ENCODE measurements at regions not wholly inside any gene's neighbourhood (a gene's known extent, or its start where the extent isn't known, plus 50 kb on each side); places are given as distances from the start of the nearest gene placed in this dataset.

DNA sequence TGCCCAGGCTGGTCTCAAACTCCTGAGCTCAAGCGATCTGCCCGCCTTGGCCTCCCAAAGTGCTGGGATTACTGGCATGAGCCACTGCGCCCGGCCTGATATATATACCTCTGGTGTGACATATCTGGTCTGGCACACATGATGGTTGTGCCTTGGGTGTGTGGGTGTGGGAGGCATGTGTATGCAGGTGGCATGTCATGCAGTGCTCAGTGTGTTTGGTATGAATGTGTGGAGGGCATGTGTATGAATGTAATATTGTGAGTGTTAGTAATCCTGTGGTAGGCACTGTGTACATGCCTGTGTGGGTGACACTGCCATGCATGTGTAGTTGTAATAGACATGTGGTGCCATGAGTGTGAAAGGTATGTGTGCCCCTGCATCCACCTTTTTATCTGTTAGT lies 179.3 kb upstream of the GOT2 start:
- H3K9me3 Mint-ChIP-seq (ENCODE audit: unreplicated experiment) = peaks cover 6% of the 10 kb centered on the region
- no peak overlapping the region for H3K27ac Mint-ChIP-seq (ENCODE audit: unreplicated experiment)
- H3K27me3 Mint-ChIP-seq (ENCODE audit: unreplicated experiment) = peaks cover 22% of the 10 kb centered on the region
- no peak overlapping the region for H3K4me3 Mint-ChIP-seq (ENCODE audit: unreplicated experiment)
- no peak for DNase-seq (ENCODE audit: extremely low spot score, unreplicated experiment)
- TF ChIP-seq, protein P1, sequence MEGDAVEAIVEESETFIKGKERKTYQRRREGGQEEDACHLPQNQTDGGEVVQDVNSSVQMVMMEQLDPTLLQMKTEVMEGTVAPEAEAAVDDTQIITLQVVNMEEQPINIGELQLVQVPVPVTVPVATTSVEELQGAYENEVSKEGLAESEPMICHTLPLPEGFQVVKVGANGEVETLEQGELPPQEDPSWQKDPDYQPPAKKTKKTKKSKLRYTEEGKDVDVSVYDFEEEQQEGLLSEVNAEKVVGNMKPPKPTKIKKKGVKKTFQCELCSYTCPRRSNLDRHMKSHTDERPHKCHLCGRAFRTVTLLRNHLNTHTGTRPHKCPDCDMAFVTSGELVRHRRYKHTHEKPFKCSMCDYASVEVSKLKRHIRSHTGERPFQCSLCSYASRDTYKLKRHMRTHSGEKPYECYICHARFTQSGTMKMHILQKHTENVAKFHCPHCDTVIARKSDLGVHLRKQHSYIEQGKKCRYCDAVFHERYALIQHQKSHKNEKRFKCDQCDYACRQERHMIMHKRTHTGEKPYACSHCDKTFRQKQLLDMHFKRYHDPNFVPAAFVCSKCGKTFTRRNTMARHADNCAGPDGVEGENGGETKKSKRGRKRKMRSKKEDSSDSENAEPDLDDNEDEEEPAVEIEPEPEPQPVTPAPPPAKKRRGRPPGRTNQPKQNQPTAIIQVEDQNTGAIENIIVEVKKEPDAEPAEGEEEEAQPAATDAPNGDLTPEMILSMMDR (IDR thresholded peaks at IDR 0.05) = no peak
- H3K4me1 Mint-ChIP-seq (ENCODE audit: unreplicated experiment) = no peaks in the 10 kb centered on the region
- H3K36me3 Mint-ChIP-seq (ENCODE audit: unreplicated experiment) = no peaks in the 10 kb centered on the region

DNA sequence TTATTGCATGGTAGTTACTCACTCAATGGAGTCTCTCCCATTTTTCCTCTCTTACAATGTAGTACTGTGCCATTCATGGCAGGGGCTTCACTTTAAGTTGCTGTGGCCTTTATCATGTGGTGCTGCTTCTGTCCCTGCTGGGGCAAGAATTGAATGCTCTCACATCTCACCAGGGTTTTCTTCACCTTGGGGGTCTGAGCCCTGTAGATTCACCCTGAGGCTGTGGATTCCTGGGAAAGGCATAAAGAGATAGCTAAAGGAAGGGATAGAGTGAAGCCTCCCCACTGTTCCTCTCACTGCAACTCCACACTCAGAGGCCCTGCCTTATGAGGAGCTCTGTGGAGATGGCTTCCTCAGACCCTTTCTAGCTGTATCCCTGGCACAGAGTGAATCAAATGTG lies 178.5 kb upstream of the GOT2 start:
- Mint-ChIP-seq H3K27me3 (ENCODE audit: unreplicated experiment) (peaks cover 21% of the 10 kb centered on the region), H3K9me3 (ENCODE audit: unreplicated experiment) (peaks cover 4% of the 10 kb centered on the region), H3K27ac (ENCODE audit: unreplicated experiment) (no peak overlapping the region), H3K4me3 (ENCODE audit: unreplicated experiment) (no peak overlapping the region), H3K4me1 (ENCODE audit: unreplicated experiment) (no peaks in the 10 kb centered on the region), H3K36me3 (ENCODE audit: unreplicated experiment) (no peaks in the 10 kb centered on the region)
- DNase-seq (ENCODE audit: extremely low spot score, unreplicated experiment) = no peak
- TF ChIP-seq, protein P1 (IDR thresholded peaks at IDR 0.05) = no peak

DNA sequence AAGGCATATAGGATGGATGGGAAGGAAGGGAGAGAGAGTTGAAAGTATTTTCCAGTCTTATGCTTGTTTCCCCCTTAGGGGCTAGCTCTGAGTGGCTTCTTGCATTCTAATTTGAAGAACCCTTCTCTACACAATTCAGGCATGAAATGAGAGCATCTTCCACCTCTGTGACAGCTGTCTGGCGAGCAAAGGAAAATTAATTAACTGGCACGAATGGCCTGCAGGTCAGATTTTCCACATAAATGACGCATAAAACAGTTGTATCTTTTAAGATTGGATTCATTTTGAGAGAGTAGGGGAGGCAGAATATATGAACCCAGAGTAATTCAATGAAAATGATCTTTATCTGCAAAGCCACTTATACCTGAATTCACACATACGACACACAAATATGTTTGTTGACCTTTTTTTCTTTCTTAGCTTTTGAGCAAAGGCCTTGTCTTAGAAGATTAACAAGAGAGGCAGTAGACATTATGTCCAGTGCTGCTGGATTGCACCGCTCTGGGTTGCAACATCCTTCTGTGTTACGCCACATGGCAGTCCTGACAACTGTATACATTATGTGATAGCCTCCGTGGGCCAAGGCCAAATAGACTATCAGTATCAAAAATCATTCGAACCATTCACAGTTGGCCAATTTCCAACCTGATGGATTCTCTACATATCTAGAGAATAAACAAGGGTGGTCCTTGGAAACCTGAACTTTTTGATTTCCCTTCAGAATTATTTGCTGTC lies 173.0 kb upstream of the GOT2 start:
- TF ChIP-seq, protein P1 (IDR thresholded peaks at IDR 0.05) = no peak
- Mint-ChIP-seq H3K4me3 (ENCODE audit: unreplicated experiment) (no peak overlapping the region), H3K4me1 (ENCODE audit: unreplicated experiment) (no peaks in the 10 kb centered on the region), H3K27ac (ENCODE audit: unreplicated experiment) (no peak overlapping the region), H3K9me3 (ENCODE audit: unreplicated experiment) (no peaks in the 10 kb centered on the region), H3K36me3 (ENCODE audit: unreplicated experiment) (no peaks in the 10 kb centered on the region), H3K27me3 (ENCODE audit: unreplicated experiment) (peaks cover 42% of the 10 kb centered on the region)
- DNase-seq (ENCODE audit: extremely low spot score, unreplicated experiment) = no peak

DNA sequence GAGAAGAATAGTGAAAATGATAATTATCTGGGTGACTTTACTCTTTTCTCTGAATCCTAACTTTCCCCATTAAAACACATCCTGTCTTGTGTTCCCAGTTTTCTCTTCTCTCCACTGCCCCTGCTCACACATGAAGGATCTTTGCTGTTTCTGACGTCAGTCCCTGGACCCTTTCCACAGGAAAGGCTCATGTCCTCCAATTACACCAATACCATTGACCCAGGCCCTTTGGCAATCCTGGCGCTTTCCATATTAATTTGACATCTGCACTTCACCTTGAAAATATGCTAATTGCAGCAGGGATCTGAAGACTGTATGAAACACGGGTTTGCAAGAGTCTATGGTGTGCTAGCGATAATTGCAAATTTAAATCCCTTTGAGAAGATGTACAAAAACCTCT lies 170.2 kb upstream of the GOT2 start:
- DNase-seq (ENCODE audit: extremely low spot score, unreplicated experiment) = no peak
- TF ChIP-seq, protein P1 (IDR thresholded peaks at IDR 0.05) = no peak
- H3K27ac Mint-ChIP-seq (ENCODE audit: unreplicated experiment) = no peak overlapping the region

DNA sequence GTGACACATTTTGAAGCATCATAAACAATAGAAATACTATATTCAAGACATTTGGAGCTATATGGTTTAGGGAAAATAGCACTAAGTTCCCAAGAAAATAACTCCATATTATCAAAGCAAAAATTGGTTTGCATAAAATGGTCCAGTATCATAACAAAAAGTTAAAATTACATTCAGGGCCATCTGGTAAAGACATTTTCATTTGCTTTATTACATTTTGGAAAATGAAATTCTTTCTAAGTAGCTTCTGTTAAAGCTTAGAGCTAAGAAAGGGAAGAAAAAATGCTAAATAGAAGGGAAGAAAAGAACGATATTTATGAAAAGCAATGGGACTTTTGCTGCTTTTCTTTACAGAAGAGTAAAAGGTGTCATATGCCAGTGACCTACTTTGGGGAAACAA lies 155.4 kb upstream of the GOT2 start:
- DNase-seq (ENCODE audit: extremely low spot score, unreplicated experiment) = no peak
- TF ChIP-seq, protein P1 (IDR thresholded peaks at IDR 0.05) = no peak
- H3K4me1 Mint-ChIP-seq (ENCODE audit: unreplicated experiment) = no peaks in the 10 kb centered on the region
- H3K27ac Mint-ChIP-seq (ENCODE audit: unreplicated experiment) = no peak overlapping the region
- H3K27me3 Mint-ChIP-seq (ENCODE audit: unreplicated experiment) = peaks cover 24% of the 10 kb centered on the region
- no peaks in the 10 kb centered on the region for H3K36me3 Mint-ChIP-seq (ENCODE audit: unreplicated experiment)
- H3K9me3 Mint-ChIP-seq (ENCODE audit: unreplicated experiment) = no peaks in the 10 kb centered on the region
- no peak overlapping the region for H3K4me3 Mint-ChIP-seq (ENCODE audit: unreplicated experiment)

More for the DNA sequence above, 170.2 kb upstream of the GOT2 start:
- Mint-ChIP-seq H3K27me3 (ENCODE audit: unreplicated experiment) (peaks cover 43% of the 10 kb centered on the region), H3K4me1 (ENCODE audit: unreplicated experiment) (no peaks in the 10 kb centered on the region), H3K4me3 (ENCODE audit: unreplicated experiment) (no peak overlapping the region), H3K36me3 (ENCODE audit: unreplicated experiment) (no peaks in the 10 kb centered on the region), H3K9me3 (ENCODE audit: unreplicated experiment) (no peaks in the 10 kb centered on the region)
